ENCODE measurements at regions not wholly inside any gene's neighbourhood (a gene's known extent, or its start where the extent isn't known, plus 50 kb on each side); places are given as distances from the start of the nearest gene placed in this dataset.
"Not testable (repeated sequence)": the region's sequence is repeated elsewhere in the genome, so short reads cannot be mapped to it uniquely, and the experiment has no call there.

DNA sequence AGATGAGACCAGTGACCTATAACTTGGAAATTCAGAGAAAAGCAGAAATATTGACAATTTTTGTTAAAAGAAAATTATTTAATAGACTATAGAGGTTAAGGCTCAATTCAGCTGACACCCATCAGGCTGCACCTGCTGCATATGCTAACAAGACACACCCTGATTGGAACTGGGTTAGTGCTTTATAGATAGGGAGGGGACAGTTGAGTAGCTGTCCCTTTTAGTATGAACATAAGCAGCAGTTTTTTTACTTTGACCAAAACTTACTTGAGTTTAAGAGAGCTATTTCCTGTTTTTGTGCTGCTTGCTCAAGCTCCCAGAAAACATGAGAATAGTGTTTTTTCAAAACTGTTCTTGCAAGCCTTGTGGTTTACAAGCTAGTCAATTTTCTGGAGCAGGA lies 292.6 kb downstream of the LRRC3B start:
- CTCF ChIA-PET = interaction anchor here (1.4 kb wide), 2 partner anchors 9 to 20 kb away, joined by 3 read pairs; no protein-coding TSS in a partner anchor

DNA sequence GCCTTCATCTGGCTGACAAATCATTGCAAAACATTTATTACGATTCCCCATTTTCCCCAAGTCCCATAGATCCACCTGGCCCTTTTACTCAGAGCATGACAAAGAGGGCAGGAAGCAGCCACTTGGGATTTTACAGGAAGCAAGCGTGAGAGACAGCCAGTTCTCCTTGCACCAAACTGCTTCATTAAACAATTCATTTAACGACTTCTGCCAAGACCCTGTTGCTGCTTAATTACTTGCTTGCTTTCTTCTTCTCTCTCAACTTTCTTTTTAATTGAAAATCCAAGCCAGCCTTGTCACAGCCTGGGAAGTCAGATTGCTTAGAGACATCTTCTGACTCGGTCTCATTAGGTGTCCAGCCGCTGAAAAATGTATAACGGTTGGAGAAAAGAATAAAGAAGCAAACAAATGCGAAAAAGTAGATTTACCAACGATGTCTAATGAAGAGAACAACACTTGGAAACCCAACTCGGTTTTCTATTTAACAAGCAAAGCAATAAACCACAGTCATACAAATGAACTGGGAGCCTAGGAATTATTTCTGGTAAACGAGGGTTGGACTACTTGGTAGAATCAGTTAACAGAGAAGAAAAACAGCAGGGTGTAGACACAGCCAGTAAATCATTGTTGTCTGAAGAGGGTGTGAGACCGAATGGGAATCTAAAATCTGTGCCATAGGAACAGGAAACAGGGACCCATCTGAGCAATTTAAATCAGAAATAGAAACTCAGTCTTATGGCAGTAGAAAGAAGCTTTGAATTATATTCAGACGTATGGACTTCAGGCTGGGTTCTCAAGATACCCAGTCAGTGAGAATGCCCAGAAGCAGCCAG lies 298.3 kb downstream of the LRRC3B start:
- TF ChIP-seq, protein P1, sequence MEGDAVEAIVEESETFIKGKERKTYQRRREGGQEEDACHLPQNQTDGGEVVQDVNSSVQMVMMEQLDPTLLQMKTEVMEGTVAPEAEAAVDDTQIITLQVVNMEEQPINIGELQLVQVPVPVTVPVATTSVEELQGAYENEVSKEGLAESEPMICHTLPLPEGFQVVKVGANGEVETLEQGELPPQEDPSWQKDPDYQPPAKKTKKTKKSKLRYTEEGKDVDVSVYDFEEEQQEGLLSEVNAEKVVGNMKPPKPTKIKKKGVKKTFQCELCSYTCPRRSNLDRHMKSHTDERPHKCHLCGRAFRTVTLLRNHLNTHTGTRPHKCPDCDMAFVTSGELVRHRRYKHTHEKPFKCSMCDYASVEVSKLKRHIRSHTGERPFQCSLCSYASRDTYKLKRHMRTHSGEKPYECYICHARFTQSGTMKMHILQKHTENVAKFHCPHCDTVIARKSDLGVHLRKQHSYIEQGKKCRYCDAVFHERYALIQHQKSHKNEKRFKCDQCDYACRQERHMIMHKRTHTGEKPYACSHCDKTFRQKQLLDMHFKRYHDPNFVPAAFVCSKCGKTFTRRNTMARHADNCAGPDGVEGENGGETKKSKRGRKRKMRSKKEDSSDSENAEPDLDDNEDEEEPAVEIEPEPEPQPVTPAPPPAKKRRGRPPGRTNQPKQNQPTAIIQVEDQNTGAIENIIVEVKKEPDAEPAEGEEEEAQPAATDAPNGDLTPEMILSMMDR (IDR thresholded peaks at IDR 0.05; ENCODE audit: control extremely low read depth, extremely low read depth, low read depth, missing control alignments) = no peak
- no peak for DNase-seq (ENCODE audit: extremely low spot score)
- ChIA-PET CTCF (interaction anchor here (1.4 kb wide), 1 partner anchor 13 kb away, joined by 5 read pairs; no protein-coding TSS in a partner anchor), POLR2A (no interaction called here)

More for the DNA sequence above, 292.6 kb downstream of the LRRC3B start:
- TF ChIP-seq, protein P1 (IDR thresholded peaks at IDR 0.05; ENCODE audit: control extremely low read depth, extremely low read depth, low read depth, missing control alignments) = no peak
- no peak for DNase-seq (ENCODE audit: extremely low spot score)
- POLR2A ChIA-PET = no interaction called here

DNA sequence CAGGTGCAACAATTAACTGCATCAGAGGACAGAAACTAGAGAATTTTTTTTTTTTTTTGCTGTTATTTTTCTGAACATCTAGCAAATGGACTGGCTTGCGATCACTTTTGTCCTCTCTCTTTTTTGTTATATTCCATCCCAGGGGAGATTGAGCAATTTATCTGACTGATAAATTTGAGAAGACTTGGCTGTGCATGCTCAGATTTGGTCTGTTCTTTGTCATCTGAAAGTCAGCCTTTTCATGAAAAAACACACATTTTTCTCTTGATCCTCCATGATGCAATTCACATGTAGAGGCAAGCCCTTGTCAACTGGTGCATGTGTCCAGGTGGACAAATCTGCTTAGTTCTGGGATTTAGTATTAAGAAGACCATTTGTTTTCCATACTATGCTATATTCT lies 309.3 kb downstream of the LRRC3B start:
- CTCF ChIA-PET = no interaction called here
- POLR2A ChIA-PET = no interaction called here
- TF ChIP-seq, protein P1 (IDR thresholded peaks at IDR 0.05; ENCODE audit: control extremely low read depth, extremely low read depth, low read depth, missing control alignments) = no peak
- DNase-seq (ENCODE audit: extremely low spot score) = no peak

DNA sequence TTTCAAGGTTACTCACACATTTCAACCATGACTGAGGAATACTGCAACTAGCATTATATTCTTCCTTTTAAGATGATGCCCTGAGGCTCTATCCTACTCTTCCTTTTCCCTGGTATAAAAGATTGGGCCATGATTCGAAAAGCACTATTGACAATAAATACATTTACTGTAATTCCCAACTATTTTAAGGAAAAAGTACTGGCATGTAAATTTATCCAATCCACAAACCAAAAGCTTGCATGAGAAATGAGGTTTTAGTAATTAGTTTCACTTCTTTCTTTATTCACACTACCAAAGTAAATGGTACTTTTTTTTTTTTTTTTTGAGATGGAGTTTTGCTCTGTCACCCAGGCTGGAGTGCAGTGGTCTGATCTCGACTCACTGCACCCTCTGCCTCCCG lies 310.2 kb downstream of the LRRC3B start:
- ChIA-PET POLR2A (no interaction called here), CTCF (interaction anchor here (1.1 to 1.3 kb wide), 2 partner anchors 9 to 14 kb away, joined by 3 read pairs; no protein-coding TSS in a partner anchor)
- DNase-seq (ENCODE audit: extremely low spot score) = no peak
- TF ChIP-seq, protein P1 (IDR thresholded peaks at IDR 0.05; ENCODE audit: control extremely low read depth, extremely low read depth, low read depth, missing control alignments) = no peak

DNA sequence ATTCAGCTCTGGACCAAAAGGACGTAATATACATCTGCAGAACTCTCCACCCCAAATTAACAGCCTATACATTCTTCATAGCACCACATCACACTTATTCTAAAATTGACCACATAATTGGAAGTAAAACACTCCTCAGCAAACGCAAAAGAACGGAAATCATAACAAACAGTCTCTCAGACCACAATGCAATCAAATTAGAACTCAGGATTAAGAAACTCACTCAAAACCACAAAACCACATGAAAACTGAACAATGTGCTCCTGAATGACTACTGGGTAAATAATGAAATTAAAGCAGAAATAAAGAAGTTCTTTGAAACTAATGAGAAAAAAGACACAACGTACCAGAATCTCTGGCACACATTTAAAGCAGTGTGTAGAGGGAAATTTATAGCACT lies 322.9 kb downstream of the LRRC3B start:
- CTCF ChIA-PET; POLR2A ChIA-PET; DNase-seq (ENCODE audit: extremely low spot score): not testable (repeated sequence)

DNA sequence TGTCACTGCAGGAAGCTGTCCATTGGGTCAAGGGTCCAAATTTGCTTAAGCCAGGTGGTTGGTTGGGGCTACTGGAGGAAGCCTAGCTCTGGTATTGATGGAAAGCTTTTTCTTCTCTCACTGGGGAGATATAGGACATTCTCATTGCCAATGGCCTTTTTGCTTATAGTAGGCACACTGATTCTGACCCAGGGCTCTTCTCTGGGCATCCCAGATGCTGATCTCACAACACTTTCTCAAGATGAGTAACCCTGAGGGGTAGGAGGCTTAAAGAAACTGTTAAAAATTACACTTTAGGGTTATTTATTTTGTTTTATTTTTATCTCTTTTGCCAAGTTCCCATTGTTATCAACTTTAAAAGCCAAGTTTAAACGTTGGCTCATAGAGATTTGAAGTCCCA lies 337.8 kb downstream of the LRRC3B start:
- TF ChIP-seq, protein P1 (IDR thresholded peaks at IDR 0.05; ENCODE audit: control extremely low read depth, extremely low read depth, low read depth, missing control alignments) = no peak
- no peak for DNase-seq (ENCODE audit: extremely low spot score)
- ChIA-PET CTCF (interaction anchor here (1.3 kb wide), 1 partner anchor 31 kb away, joined by 3 read pairs; no protein-coding TSS in a partner anchor), POLR2A (no interaction called here)

Data from GM10248 (cell line).